AG04450 (cell line): ENCODE measurements at regions not wholly inside any gene's neighbourhood (a gene's known extent, or its start where the extent isn't known, plus 50 kb on each side); places are given as distances from the start of the nearest gene placed in this dataset.

ENCODE experiments used
- CTCF ChIA-PET: fragments of 300-600, 350-600 bp; formaldehyde crosslinking; extraction: SDS; loops from one replicate; lab custom pipeline; 2022; ENCODE audit warnings: antibody characterized with exemption, inconsistent platforms; lab: Charles Lee
- POLR2A ChIA-PET: fragments of 350-600 bp; formaldehyde crosslinking; extraction: SDS; loops from one replicate; lab custom pipeline; 2021; ENCODE audit warnings: antibody characterized with exemption, inconsistent platforms; lab: Yijun Ruan, JAX
- DNase-seq: peaks from one replicate; pipeline ENCODE4 v3.0.0-alpha.2; 2011; ENCODE audit warnings: low read depth, low spot score
- H3K27ac ChIP-seq: one replicate; pipeline ENCODE4 v1.5.1; 2012; ENCODE audit warnings: low read depth, low read length, control low read depth
- H3K27me3 ChIP-seq: one replicate; pipeline ENCODE4 v1.6.0; 2012; ENCODE audit warnings: low read length; ENCODE audit not compliant: control insufficient read depth, insufficient read depth
- H3K4me3 ChIP-seq: 2 replicates; pipeline ENCODE4 v1.5.1; 2011; ENCODE audit warnings: mild to moderate bottlenecking, low read depth, low read length, control low read depth
- H3K9me3 ChIP-seq: 2 replicates; pipeline ENCODE4 v1.5.1; 2012; ENCODE audit warnings: low read length; ENCODE audit not compliant: control insufficient read depth, insufficient read depth
- CTCF ChIP-seq: IDR thresholded peaks from 2 replicates; pipeline ENCODE4 v1.5.1; 2011; ENCODE audit warnings: low read depth, low read length, control low read depth, inconsistent platforms

DNA sequence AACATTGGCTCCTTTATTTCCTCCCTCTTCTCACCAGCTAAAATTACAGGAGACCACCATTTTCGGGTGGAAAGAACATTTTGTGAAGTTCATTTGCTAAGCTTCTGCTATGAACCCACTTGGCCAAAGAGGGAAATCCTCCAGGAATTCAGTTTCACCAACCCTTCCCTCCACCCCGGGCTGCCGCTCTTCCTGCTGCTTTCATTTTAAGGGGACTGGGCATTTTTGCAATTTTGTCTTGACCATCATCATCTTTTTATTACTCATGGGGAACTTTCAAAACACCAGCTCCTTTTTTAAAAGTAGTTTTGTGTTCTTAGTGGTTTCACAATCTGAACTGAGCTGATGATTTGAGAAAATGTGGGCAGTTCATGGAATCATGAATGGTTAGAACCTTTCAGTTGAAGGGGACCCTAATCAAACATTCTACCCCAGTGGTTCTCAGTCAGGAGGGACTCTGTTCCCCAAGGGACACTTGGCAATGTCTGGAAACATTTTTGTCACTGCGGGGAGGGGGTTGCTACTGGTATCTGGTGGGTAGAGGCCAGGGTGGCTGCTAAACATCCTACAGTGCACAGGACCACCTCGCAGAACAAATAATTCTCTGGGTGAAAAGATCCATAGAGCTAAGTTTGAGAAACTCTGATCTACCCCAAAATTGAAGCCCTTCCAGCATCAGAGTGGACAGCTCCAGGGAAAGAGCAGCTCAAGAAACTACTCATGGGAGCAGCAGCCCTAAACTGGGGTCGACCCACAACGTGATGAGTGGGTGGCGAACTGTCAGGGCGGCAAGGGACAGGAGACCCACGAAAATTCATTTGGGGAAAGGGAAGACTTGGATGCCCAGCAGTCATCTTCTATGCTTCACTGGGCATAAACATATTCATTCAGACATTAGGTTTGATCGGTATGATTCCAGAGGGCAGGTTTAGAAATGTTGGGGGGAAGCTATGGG, 92.9 kb downstream of the ACKR3 start:
- Histone ChIP-seq H3K27me3 (peaks cover 4% of the 10 kb centered on the region), H3K27ac (no peak overlapping the region), H3K4me3 (no peak overlapping the region), H3K9me3 (peaks cover 10% of the 10 kb centered on the region; the same call in 1 of the 2 replicates)
- no peak for TF ChIP-seq CTCF
- ChIA-PET CTCF (interaction anchor here (0.6 kb wide), 1 partner anchor 23 kb away, joined by 4 read pairs; no protein-coding TSS in a partner anchor), POLR2A (interaction anchor here (1.8 kb wide), 1 partner anchor 20 kb away, joined by 5 read pairs; no protein-coding TSS in a partner anchor)
- DNase-seq: no peak

DNA sequence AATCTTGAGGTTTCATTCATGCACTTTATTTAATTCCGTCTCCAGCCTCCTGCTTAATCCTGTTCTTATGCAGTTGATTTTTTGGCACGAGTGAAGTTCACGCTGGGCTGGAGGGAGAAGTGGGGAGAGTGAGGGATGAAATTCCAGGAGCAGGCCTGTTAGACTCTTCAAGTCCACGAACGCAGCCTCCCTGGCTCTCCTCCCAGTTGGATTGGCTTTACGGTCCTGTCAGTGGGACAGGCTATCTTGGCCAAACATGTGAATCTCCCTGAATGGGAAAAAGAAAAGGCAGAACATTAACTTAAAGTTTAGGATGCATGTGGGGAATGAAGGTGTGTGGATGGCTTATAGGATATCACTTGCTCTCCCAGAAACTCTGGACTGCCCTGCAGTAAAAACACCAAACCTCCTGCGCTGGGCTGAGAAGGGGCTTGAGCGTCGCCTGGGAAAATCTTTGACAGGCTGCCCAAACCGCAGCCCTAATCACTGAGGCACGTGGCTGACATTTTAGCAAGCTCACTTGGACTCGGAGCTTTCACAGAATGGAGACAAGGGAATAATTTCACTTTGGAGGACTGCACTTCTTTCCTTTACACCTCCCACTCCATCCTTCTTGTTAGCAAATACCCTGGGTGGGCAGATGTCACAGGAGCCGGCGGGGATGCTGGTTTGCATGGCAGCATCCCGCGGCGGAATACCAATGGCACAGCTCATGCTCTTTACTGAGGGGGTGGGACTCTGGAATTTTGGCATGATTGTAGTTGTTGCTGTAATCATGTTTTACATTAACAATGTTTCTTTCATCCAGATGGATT, 93.9 kb downstream of the ACKR3 start:
- Histone ChIP-seq H3K4me3 (no peak overlapping the region), H3K27ac (no peak overlapping the region), H3K27me3 (peaks cover 4% of the 10 kb centered on the region), H3K9me3 (peaks cover 12% of the 10 kb centered on the region; the same call in 1 of the 2 replicates)
- no peak for DNase-seq
- TF ChIP-seq CTCF: no peak
- ChIA-PET POLR2A (interaction anchor here (0.9 to 1.8 kb wide), 2 partner anchors 21 to 94 kb away, joined by 3 to 5 read pairs; partner anchors contain the start of gene ACKR3), CTCF (no interaction called here)

GRCh38 chr2:236664136-236664535, 94.5 kb downstream of the ACKR3 start:
- ChIA-PET CTCF (no interaction called here), POLR2A (interaction anchor here (0.9 kb wide), 1 partner anchor 94 kb away, joined by 3 read pairs; the partner anchor contains the start of gene ACKR3)
- TF ChIP-seq CTCF: no peak
- peaks cover 12% of the 10 kb centered on the region; the same call in 1 of the 2 replicates for H3K9me3 ChIP-seq
- DNase-seq: no peak
- H3K27me3 ChIP-seq: peaks cover 4% of the 10 kb centered on the region
- H3K27ac ChIP-seq: no peak overlapping the region
- no peak overlapping the region for H3K4me3 ChIP-seq

GRCh38 chr2:236665101-236665500, 95.5 kb downstream of the ACKR3 start:
- DNase-seq: no peak
- ChIA-PET CTCF (no interaction called here), POLR2A (no interaction called here)
- no peak for TF ChIP-seq CTCF
- Histone ChIP-seq H3K27me3 (peaks cover 4% of the 10 kb centered on the region), H3K9me3 (peaks cover 21% of the 10 kb centered on the region), H3K27ac (no peak overlapping the region), H3K4me3 (no peak overlapping the region)
